ENCODE measurements at regions not wholly inside any gene's neighbourhood (a gene's known extent, or its start where the extent isn't known, plus 50 kb on each side); places are given as distances from the start of the nearest gene placed in this dataset.

GRCh38 chr4:125944966-125945365, 630.2 kb downstream of the FAT4 start:
- H3K27me3 ChIP-seq (ENCODE audit: insufficient read depth, poor library complexity, severe bottlenecking), result no peaks in the 10 kb centered on the region
- no peak for DNase-seq (ENCODE audit: low read depth in 1 of 2, low spot score in 1 of 2)
- no peak overlapping the region for H3K27ac ChIP-seq (replicated peaks)
- no peak for TF ChIP-seq CTCF (IDR thresholded peaks at IDR 0.05; ENCODE audit: insufficient read depth, low read length)
- TF ChIP-seq GABPA (IDR thresholded peaks at IDR 0.05; ENCODE audit: low read depth), result no peak
- no peak for TF ChIP-seq REST (IDR thresholded peaks at IDR 0.05; ENCODE audit: insufficient replicate concordance, low read depth)
- TF ChIP-seq SPI1 (IDR thresholded peaks at IDR 0.05; ENCODE audit: borderline replicate concordance, low read depth), result no peak
- TF ChIP-seq POLR2AphosphoS5 (IDR thresholded peaks at IDR 0.05; ENCODE audit: low read depth), result no peak
- no peak overlapping the region for H3K4me3 ChIP-seq (replicated peaks; ENCODE audit: insufficient read depth, low read length)

GRCh38 chr4:125948021-125948420, 633.3 kb downstream of the FAT4 start:
- Histone ChIP-seq H3K4me3 (replicated peaks; ENCODE audit: insufficient read depth, low read length) (no peak overlapping the region), H3K27ac (replicated peaks) (no peak overlapping the region), H3K27me3 (ENCODE audit: insufficient read depth, poor library complexity, severe bottlenecking) (no peaks in the 10 kb centered on the region)
- no peak for TF ChIP-seq POLR2AphosphoS5 (IDR thresholded peaks at IDR 0.05; ENCODE audit: low read depth)
- TF ChIP-seq SPI1 (IDR thresholded peaks at IDR 0.05; ENCODE audit: borderline replicate concordance, low read depth), result no peak
- no peak for TF ChIP-seq GABPA (IDR thresholded peaks at IDR 0.05; ENCODE audit: low read depth)
- TF ChIP-seq CTCF (IDR thresholded peaks at IDR 0.05; ENCODE audit: insufficient read depth, low read length), result no peak
- no peak for TF ChIP-seq REST (IDR thresholded peaks at IDR 0.05; ENCODE audit: insufficient replicate concordance, low read depth)
- no peak for DNase-seq (ENCODE audit: low read depth in 1 of 2, low spot score in 1 of 2)

- Histone ChIP-seq H3K27me3 (ENCODE audit: insufficient read depth, poor library complexity, severe bottlenecking) (no peaks in the 10 kb centered on the region), H3K4me3 (replicated peaks; ENCODE audit: insufficient read depth, low read length) (no peak overlapping the region), H3K27ac (replicated peaks) (no peak overlapping the region)
- no peak for DNase-seq (ENCODE audit: low read depth in 1 of 2, low spot score in 1 of 2)
- TF ChIP-seq REST (IDR thresholded peaks at IDR 0.05; ENCODE audit: insufficient replicate concordance, low read depth) (no peak), SPI1 (IDR thresholded peaks at IDR 0.05; ENCODE audit: borderline replicate concordance, low read depth) (no peak), CTCF (IDR thresholded peaks at IDR 0.05; ENCODE audit: insufficient read depth, low read length) (no peak), POLR2AphosphoS5 (IDR thresholded peaks at IDR 0.05; ENCODE audit: low read depth) (no peak), GABPA (IDR thresholded peaks at IDR 0.05; ENCODE audit: low read depth) (no peak)
These were observed 636.6 kb downstream of the FAT4 start for GRCh38 chr4:125951261-125951887.

All from HL-60 (cell line).